IMR-90 (cell line): ENCODE measurements at regions not wholly inside any gene's neighbourhood (a gene's known extent, or its start where the extent isn't known, plus 50 kb on each side); places are given as distances from the start of the nearest gene placed in this dataset.

Experiments
- BHLHE40 ChIP-seq: fragments of 150-350 bp; IDR thresholded peaks from 2 replicates; pipeline ENCODE4 v1.6.1; 2016; ENCODE audit warnings: mild to moderate bottlenecking, low read depth, low read length
- CEBPB ChIP-seq: IDR thresholded peaks from 2 replicates; pipeline ENCODE4 v1.6.1; 2012; ENCODE audit warnings: low read depth, low read length, improper control_type of control experiment
- CTCF ChIP-seq: conservative IDR thresholded peaks from 2 replicates; pipeline ENCODE4 v1.5.1; 2012; ENCODE audit warnings: mild to moderate bottlenecking, low read depth, low read length, improper control_type of control experiment
- ELK1 ChIP-seq: fragments of 150-350 bp; IDR thresholded peaks from 2 replicates; pipeline ENCODE4 v1.6.1; 2016; ENCODE audit warnings: low read depth, mild to moderate bottlenecking, low read length, moderate library complexity, borderline replicate concordance
- MAFK ChIP-seq: IDR thresholded peaks from 2 replicates; pipeline ENCODE4 v1.6.1; 2012; ENCODE audit warnings: low read depth, low read length, improper control_type of control experiment
- MAZ ChIP-seq: IDR thresholded peaks from 2 replicates; pipeline ENCODE4 v1.6.1; 2012; ENCODE audit warnings: low read depth, mild to moderate bottlenecking, low read length, improper control_type of control experiment, moderate library complexity, borderline replicate concordance
- MXI1 ChIP-seq: IDR thresholded peaks from 2 replicates; pipeline ENCODE4 v1.6.1; 2012; ENCODE audit warnings: low read depth, mild to moderate bottlenecking, low read length, moderate library complexity, borderline replicate concordance
- POLR2A ChIP-seq: IDR thresholded peaks from 2 replicates; pipeline ENCODE4 v1.6.1; 2012; ENCODE audit warnings: mild to moderate bottlenecking, low read depth, low read length
- RAD21 ChIP-seq: IDR thresholded peaks from 2 replicates; pipeline ENCODE4 v1.6.1; 2012; ENCODE audit warnings: low read length, improper control_type of control experiment
- RFX5 ChIP-seq: IDR thresholded peaks from 2 replicates; pipeline ENCODE4 v1.8.0; 2012; ENCODE audit warnings: low read depth, mild to moderate bottlenecking, low read length, moderate library complexity

GRCh38 chr6:1131285-1132079 lies 180.4 kb upstream of the FOXQ1 start:
- no peak for TF ChIP-seq CTCF
- TF ChIP-seq POLR2A: no peak
- no peak for TF ChIP-seq ELK1
- peak; percentile 97 for TF ChIP-seq BHLHE40
- TF ChIP-seq RFX5: no peak
- 0 out of 2 replicates have a peak, but pooled peaks have one; percentile 18 for TF ChIP-seq MXI1
- TF ChIP-seq CEBPB: no peak
- peak; percentile 29 for TF ChIP-seq RAD21
- no peak for TF ChIP-seq MAFK
- TF ChIP-seq MAZ: no peak
